GM23338 (cell line): ENCODE measurements at regions not wholly inside any gene's neighbourhood (a gene's known extent, or its start where the extent isn't known, plus 50 kb on each side); places are given as distances from the start of the nearest gene placed in this dataset.

ENCODE experiments used
- ATAC-seq: fragments of 200-7000 bp; cut with Tn5 transposase; 3 replicates; pipeline ENCODE4 v1.9.1; 2020
- DNase-seq: peaks from one replicate; pipeline ENCODE4 v3.0.0-alpha.2; 2015; ENCODE audit warnings: low spot score
- H2AFZ ChIP-seq: fragments of 200-600 bp; sonication (generic); 2 replicates; pipeline ENCODE4 v1.8.0; 2016; ENCODE audit warnings: antibody characterized with exemption, mild to moderate bottlenecking, moderate library complexity
- H3F3A ChIP-seq: fragments of 200-600 bp; sonication (generic); replicated peaks from 2 replicates; pipeline ENCODE4 v1.8.0; 2017; ENCODE audit warnings: antibody characterized with exemption, mixed run types, low read depth
- H3K27ac ChIP-seq: fragments of 200-600 bp; sonication (generic); 2 replicates; pipeline ENCODE4 v1.6.1; 2016; ENCODE audit warnings: low read depth
- H3K27me3 ChIP-seq: fragments of 200-600 bp; sonication (generic); 2 replicates; pipeline ENCODE4 v1.8.0; 2016; ENCODE audit warnings: mild to moderate bottlenecking, mixed run types, moderate library complexity; ENCODE audit not compliant: insufficient read depth
- H3K36me3 ChIP-seq: fragments of 200-600 bp; sonication (generic); 2 replicates; pipeline ENCODE4 v1.8.0; 2016; ENCODE audit warnings: mild to moderate bottlenecking; ENCODE audit not compliant: insufficient read depth
- H3K4me1 ChIP-seq: fragments of 200-600 bp; sonication (generic); 2 replicates; pipeline ENCODE4 v1.8.0; 2016; ENCODE audit warnings: mild to moderate bottlenecking, moderate library complexity; ENCODE audit not compliant: insufficient read depth
- H3K4me2 ChIP-seq: fragments of 200-600 bp; sonication (generic); 2 replicates; pipeline ENCODE4 v1.7.1; 2017; ENCODE audit warnings: mixed run types
- H3K4me3 ChIP-seq: fragments of 200-600 bp; sonication (generic); 2 replicates; pipeline ENCODE4 v1.6.1; 2016; ENCODE audit warnings: mixed run types
- H3K79me2 ChIP-seq: fragments of 200-600 bp; sonication (generic); replicated peaks from 2 replicates; pipeline ENCODE4 v1.8.0; 2017; ENCODE audit warnings: mild to moderate bottlenecking; ENCODE audit not compliant: insufficient read depth
- H3K9me2 ChIP-seq: fragments of 200-600 bp; sonication (generic); 2 replicates; pipeline ENCODE4 v1.8.0; 2017; ENCODE audit not compliant: insufficient read depth
- H4K20me1 ChIP-seq: fragments of 200-600 bp; sonication (generic); replicated peaks from 2 replicates; pipeline ENCODE4 v1.8.0; 2017; ENCODE audit warnings: mild to moderate bottlenecking; ENCODE audit not compliant: insufficient read depth
- H3K27ac Mint-ChIP-seq: 2 replicates; pipeline ENCODE4 v1.8.0; 2020; ENCODE audit warnings: inconsistent platforms, mild to moderate bottlenecking, moderate library complexity, mixed read lengths
- H3K27me3 Mint-ChIP-seq: 3 replicates; pipeline ENCODE4 v1.8.0; 2022; ENCODE audit warnings: low read depth, mild to moderate bottlenecking, moderate library complexity, mixed read lengths, inconsistent platforms; ENCODE audit not compliant: insufficient read depth, poor library complexity
- H3K36me3 Mint-ChIP-seq: 3 replicates; pipeline ENCODE4 v1.8.0; 2021; ENCODE audit warnings: low read depth, mild to moderate bottlenecking, inconsistent platforms, moderate library complexity, mixed read lengths
- H3K4me1 Mint-ChIP-seq: 3 replicates; pipeline ENCODE4 v1.8.0; 2020; ENCODE audit warnings: mild to moderate bottlenecking, inconsistent platforms, mixed read lengths
- H3K4me3 Mint-ChIP-seq: 3 replicates; pipeline ENCODE4 v1.8.0; 2021; ENCODE audit warnings: moderate library complexity, mild to moderate bottlenecking, inconsistent platforms, mixed read lengths
- H3K9me3 Mint-ChIP-seq: 3 replicates; pipeline ENCODE4 v1.8.0; 2020; ENCODE audit warnings: moderate library complexity, mild to moderate bottlenecking, inconsistent platforms, mixed read lengths
- EZH2 ChIP-seq: fragments of 200-600 bp; sonication (generic); IDR thresholded peaks from one replicate; pipeline ENCODE4 v1.8.0; 2017; ENCODE audit warnings: antibody characterized with exemption, mild to moderate bottlenecking, low read depth; ENCODE audit not compliant: unreplicated experiment
- ZNF114 ChIP-seq: fragments of 250-450 bp; sonication (Bioruptor Pico); IDR thresholded peaks from 2 replicates; pipeline ENCODE4 v1.5.0; 2020; ENCODE audit warnings: mild to moderate bottlenecking, moderate library complexity
- ZNF331 ChIP-seq: fragments of 250-450 bp; sonication (Bioruptor Pico); IDR thresholded peaks from 2 replicates; pipeline ENCODE4 v1.5.0; 2020; ENCODE audit warnings: low read depth, mild to moderate bottlenecking, moderate library complexity
- TF ChIP-seq, protein P1 (sequence below): fragments of 250-450 bp; sonication (Bioruptor Pico); IDR thresholded peaks from 2 replicates; pipeline ENCODE4 v1.5.0; 2020; ENCODE audit warnings: mild to moderate bottlenecking, moderate library complexity
- TF ChIP-seq, protein P2 (sequence below): IDR thresholded peaks from 2 replicates; pipeline ENCODE4 v1.6.1; 2016; ENCODE audit warnings: antibody characterized with exemption
- TF ChIP-seq, protein P3 (sequence below), 2 experiments: fragments of 200-600 bp in 1 of 2; sonication (generic) in 1 of 2; conservative IDR thresholded peaks; 2 replicates each; pipeline versions ENCODE4 v1.5.1 to v1.6.1; 2016 to 2017; ENCODE audit warnings: antibody characterized with exemption in 2 of 2, low read depth in 2 of 2, mild to moderate bottlenecking in 2 of 2, moderate library complexity in 1 of 2

DNA sequence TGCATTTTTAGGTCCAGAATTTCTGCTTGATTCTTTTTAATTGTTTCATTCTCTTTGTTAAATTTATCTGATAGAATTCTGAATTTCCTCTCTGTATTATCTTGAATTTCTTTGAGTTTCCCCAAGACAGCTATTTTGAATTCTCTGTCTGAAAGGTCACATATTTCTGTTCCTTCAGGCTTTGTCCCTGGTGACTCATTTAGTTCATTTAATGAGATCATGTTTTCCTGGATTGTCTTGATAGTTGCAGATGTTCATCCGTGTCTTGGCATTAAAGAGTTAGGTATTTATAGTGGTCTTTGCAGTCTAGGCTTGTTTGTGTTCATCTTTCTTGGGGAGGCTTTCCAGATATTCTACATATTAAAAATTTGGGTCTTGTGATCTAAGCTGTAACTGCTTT, 694.8 kb upstream of the CCDC179 start (continued):
- TF ChIP-seq, protein P1, sequence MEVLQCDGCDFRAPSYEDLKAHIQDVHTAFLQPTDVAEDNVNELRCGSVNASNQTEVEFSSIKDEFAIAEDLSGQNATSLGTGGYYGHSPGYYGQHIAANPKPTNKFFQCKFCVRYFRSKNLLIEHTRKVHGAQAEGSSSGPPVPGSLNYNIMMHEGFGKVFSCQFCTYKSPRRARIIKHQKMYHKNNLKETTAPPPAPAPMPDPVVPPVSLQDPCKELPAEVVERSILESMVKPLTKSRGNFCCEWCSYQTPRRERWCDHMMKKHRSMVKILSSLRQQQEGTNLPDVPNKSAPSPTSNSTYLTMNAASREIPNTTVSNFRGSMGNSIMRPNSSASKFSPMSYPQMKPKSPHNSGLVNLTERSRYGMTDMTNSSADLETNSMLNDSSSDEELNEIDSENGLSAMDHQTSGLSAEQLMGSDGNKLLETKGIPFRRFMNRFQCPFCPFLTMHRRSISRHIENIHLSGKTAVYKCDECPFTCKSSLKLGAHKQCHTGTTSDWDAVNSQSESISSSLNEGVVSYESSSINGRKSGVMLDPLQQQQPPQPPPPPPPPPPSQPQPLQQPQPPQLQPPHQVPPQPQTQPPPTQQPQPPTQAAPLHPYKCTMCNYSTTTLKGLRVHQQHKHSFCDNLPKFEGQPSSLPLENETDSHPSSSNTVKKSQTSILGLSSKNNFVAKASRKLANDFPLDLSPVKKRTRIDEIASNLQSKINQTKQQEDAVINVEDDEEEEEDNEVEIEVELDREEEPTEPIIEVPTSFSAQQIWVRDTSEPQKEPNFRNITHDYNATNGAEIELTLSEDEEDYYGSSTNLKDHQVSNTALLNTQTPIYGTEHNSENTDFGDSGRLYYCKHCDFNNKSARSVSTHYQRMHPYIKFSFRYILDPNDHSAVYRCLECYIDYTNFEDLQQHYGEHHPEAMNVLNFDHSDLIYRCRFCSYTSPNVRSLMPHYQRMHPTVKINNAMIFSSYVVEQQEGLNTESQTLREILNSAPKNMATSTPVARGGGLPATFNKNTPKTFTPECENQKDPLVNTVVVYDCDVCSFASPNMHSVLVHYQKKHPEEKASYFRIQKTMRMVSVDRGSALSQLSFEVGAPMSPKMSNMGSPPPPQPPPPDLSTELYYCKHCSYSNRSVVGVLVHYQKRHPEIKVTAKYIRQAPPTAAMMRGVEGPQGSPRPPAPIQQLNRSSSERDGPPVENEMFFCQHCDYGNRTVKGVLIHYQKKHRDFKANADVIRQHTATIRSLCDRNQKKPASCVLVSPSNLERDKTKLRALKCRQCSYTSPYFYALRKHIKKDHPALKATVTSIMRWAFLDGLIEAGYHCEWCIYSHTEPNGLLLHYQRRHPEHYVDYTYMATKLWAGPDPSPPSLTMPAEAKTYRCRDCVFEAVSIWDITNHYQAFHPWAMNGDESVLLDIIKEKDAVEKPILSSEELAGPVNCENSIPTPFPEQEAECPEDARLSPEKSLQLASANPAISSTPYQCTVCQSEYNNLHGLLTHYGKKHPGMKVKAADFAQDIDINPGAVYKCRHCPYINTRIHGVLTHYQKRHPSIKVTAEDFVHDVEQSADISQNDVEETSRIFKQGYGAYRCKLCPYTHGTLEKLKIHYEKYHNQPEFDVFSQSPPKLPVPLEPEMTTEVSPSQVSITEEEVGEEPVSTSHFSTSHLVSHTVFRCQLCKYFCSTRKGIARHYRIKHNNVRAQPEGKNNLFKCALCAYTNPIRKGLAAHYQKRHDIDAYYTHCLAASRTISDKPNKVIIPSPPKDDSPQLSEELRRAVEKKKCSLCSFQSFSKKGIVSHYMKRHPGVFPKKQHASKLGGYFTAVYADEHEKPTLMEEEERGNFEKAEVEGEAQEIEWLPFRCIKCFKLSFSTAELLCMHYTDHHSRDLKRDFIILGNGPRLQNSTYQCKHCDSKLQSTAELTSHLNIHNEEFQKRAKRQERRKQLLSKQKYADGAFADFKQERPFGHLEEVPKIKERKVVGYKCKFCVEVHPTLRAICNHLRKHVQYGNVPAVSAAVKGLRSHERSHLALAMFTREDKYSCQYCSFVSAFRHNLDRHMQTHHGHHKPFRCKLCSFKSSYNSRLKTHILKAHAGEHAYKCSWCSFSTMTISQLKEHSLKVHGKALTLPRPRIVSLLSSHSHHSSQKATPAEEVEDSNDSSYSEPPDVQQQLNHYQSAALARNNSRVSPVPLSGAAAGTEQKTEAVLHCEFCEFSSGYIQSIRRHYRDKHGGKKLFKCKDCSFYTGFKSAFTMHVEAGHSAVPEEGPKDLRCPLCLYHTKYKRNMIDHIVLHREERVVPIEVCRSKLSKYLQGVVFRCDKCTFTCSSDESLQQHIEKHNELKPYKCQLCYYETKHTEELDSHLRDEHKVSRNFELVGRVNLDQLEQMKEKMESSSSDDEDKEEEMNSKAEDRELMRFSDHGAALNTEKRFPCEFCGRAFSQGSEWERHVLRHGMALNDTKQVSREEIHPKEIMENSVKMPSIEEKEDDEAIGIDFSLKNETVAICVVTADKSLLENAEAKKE (CRISPR knock-in tag): no peak
- TF ChIP-seq ZNF114 (CRISPR knock-in tag) (no peak), EZH2 (no peak), ZNF331 (CRISPR knock-in tag) (no peak)

DNA sequence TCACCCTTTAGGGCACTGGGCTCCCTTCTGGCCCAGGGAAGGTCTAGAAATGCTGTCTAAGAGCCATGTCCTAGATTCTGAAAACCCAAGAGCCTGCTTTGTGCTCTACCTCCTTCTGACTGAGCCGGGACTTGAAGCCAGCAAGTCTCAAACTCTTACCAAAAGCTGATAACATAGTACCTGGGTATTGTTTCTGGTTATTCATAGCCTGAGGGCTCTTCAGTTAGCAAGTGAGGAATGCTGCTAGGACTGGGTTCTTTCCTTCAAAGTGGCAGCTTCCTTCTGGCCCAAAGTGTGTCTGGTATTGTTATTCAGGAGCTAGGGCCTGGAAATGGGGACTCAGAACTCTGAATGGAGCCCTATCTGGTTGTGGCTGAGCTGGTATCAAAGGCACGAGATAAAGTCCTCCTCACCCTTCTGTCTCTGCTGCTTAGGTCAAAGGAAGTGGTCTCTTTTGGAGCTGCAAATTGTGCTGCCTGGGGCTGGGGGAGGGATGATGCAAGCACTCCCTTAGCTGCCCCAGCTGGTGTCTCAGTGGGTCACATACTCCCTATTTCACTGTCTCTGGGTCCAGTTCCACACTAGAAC, 696.0 kb upstream of the CCDC179 start:
- Histone ChIP-seq H4K20me1 (no peaks in the 10 kb centered on the region), H3K27me3 (no peaks in the 10 kb centered on the region), H3K27ac (no peak overlapping the region), H3K4me2 (no peak overlapping the region), H3F3A (no peaks in the 10 kb centered on the region), H3K79me2 (no peaks in the 10 kb centered on the region), H2AFZ (0 out of 2 replicates have a peak overlapping the region, but pooled peaks have one; percentile 39), H3K4me1 (no peaks in the 10 kb centered on the region), H3K36me3 (no peaks in the 10 kb centered on the region), H3K4me3 (no peak overlapping the region), H3K9me2 (peaks cover 9% of the 10 kb centered on the region; the same call in 1 of the 2 replicates)
- H3K9me3 Mint-ChIP-seq: no peaks in the 10 kb centered on the region
- H3K36me3 Mint-ChIP-seq: no peaks in the 10 kb centered on the region
- peaks cover 8% of the 10 kb centered on the region for H3K4me1 Mint-ChIP-seq
- peaks cover 2% of the 10 kb centered on the region for H3K27me3 Mint-ChIP-seq
- DNase-seq (peak; percentile 14), ATAC-seq (no peak)
- no peak overlapping the region for H3K27ac Mint-ChIP-seq
- TF ChIP-seq, protein P2, sequence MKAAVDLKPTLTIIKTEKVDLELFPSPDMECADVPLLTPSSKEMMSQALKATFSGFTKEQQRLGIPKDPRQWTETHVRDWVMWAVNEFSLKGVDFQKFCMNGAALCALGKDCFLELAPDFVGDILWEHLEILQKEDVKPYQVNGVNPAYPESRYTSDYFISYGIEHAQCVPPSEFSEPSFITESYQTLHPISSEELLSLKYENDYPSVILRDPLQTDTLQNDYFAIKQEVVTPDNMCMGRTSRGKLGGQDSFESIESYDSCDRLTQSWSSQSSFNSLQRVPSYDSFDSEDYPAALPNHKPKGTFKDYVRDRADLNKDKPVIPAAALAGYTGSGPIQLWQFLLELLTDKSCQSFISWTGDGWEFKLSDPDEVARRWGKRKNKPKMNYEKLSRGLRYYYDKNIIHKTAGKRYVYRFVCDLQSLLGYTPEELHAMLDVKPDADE: no peak
- TF ChIP-seq, protein P3, sequence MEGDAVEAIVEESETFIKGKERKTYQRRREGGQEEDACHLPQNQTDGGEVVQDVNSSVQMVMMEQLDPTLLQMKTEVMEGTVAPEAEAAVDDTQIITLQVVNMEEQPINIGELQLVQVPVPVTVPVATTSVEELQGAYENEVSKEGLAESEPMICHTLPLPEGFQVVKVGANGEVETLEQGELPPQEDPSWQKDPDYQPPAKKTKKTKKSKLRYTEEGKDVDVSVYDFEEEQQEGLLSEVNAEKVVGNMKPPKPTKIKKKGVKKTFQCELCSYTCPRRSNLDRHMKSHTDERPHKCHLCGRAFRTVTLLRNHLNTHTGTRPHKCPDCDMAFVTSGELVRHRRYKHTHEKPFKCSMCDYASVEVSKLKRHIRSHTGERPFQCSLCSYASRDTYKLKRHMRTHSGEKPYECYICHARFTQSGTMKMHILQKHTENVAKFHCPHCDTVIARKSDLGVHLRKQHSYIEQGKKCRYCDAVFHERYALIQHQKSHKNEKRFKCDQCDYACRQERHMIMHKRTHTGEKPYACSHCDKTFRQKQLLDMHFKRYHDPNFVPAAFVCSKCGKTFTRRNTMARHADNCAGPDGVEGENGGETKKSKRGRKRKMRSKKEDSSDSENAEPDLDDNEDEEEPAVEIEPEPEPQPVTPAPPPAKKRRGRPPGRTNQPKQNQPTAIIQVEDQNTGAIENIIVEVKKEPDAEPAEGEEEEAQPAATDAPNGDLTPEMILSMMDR (conservative IDR thresholded peaks at IDR 0.05; ENCODE audit: low read depth in 2 of 2): no peak
- TF ChIP-seq ZNF331 (CRISPR knock-in tag) (no peak), ZNF114 (CRISPR knock-in tag) (no peak)
- H3K4me3 Mint-ChIP-seq: no peak overlapping the region
